Sigmoid colon (tissue), 4 donors: ENCODE measurements at regions not wholly inside any gene's neighbourhood (a gene's known extent, or its start where the extent isn't known, plus 50 kb on each side); places are given as distances from the start of the nearest gene placed in this dataset.

Source experiments
- POLR2A ChIP-seq, 2 donors: fragments of 450-650 bp; IDR thresholded peaks; one replicate each; pipeline ENCODE4 v1.6.1; 2016; ENCODE audit warnings: antibody characterized with exemption in 2 of 2, mild to moderate bottlenecking in 2 of 2, moderate library complexity in 2 of 2
- POLR2AphosphoS5 ChIP-seq, 4 donors: sonication (generic); formaldehyde crosslinking; IDR thresholded peaks; one replicate each; pipeline ENCODE4 v1.6.1; 2017; ENCODE audit warnings: antibody characterized with exemption in 4 of 4
- TF ChIP-seq, protein P1 (sequence below), 4 experiments: fragments of 450-650 bp in 3 of 4; fragments of 200-600 bp in 1 of 4; IDR thresholded peaks; one replicate each; pipeline ENCODE4 v1.5.1; 2016 to 2019; ENCODE audit warnings: antibody characterized with exemption in 4 of 4, mild to moderate bottlenecking in 3 of 4, moderate library complexity in 2 of 4

GRCh38 chr15:93460717-93461116 lies 371.7 kb upstream of the RGMA start:
- no peak for TF ChIP-seq POLR2A (IDR thresholded peaks at IDR 0.05)
- TF ChIP-seq POLR2AphosphoS5 (IDR thresholded peaks at IDR 0.05): no peak
- TF ChIP-seq, protein P1, sequence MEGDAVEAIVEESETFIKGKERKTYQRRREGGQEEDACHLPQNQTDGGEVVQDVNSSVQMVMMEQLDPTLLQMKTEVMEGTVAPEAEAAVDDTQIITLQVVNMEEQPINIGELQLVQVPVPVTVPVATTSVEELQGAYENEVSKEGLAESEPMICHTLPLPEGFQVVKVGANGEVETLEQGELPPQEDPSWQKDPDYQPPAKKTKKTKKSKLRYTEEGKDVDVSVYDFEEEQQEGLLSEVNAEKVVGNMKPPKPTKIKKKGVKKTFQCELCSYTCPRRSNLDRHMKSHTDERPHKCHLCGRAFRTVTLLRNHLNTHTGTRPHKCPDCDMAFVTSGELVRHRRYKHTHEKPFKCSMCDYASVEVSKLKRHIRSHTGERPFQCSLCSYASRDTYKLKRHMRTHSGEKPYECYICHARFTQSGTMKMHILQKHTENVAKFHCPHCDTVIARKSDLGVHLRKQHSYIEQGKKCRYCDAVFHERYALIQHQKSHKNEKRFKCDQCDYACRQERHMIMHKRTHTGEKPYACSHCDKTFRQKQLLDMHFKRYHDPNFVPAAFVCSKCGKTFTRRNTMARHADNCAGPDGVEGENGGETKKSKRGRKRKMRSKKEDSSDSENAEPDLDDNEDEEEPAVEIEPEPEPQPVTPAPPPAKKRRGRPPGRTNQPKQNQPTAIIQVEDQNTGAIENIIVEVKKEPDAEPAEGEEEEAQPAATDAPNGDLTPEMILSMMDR (IDR thresholded peaks at IDR 0.05): no peak
